ENCODE measurements at regions not wholly inside any gene's neighbourhood (a gene's known extent, or its start where the extent isn't known, plus 50 kb on each side); places are given as distances from the start of the nearest gene placed in this dataset.

DNA sequence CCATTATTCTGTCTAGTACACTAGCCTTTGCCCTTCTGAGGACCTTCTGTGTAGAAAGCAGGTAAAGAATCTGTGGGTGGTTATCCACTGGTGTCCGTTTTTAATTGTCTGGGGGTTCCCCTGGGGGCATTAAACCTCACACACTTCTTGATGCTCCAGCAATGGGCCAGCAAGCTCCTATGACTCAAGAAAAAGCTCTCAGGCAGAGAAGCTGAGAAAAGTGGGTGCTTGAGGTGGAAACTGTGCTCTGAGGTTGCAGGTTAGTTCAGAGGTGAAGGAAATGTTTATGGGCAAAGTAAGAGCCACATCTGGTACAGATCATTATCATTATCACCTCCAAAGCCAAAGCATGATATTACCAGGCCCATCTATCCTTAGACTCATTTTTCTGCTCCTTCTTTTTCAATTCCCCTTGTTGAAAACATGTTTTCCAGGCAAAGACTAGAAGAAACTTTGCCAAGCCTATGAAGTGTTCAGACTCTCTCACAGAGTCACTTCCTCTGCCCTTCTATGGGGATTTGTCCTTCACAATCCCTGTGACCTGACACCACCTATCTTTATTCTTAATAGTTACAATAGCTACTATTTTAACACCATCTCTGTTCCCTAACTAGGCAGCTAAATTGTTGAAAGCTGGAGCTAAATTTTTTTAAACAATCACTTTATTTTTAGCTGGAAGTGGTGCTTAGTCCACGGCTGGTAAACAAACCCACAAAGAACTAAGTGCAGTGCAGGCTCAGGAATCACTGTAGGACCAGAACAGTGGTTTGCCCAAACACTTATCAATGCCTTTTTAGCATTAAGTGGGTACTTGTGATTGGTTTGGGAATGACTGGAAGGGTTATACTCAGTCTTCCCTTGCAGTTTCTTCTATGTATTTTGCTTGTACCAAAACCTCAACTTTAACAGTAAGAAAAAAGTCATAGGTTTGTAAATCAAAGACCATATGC is 512.8 kb upstream of the POU3F3 start:
- TF ChIP-seq, protein P1, sequence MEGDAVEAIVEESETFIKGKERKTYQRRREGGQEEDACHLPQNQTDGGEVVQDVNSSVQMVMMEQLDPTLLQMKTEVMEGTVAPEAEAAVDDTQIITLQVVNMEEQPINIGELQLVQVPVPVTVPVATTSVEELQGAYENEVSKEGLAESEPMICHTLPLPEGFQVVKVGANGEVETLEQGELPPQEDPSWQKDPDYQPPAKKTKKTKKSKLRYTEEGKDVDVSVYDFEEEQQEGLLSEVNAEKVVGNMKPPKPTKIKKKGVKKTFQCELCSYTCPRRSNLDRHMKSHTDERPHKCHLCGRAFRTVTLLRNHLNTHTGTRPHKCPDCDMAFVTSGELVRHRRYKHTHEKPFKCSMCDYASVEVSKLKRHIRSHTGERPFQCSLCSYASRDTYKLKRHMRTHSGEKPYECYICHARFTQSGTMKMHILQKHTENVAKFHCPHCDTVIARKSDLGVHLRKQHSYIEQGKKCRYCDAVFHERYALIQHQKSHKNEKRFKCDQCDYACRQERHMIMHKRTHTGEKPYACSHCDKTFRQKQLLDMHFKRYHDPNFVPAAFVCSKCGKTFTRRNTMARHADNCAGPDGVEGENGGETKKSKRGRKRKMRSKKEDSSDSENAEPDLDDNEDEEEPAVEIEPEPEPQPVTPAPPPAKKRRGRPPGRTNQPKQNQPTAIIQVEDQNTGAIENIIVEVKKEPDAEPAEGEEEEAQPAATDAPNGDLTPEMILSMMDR (IDR thresholded peaks at IDR 0.05; ENCODE audit: insufficient read depth, low read depth, low read length, missing control alignments) = no peak
- no peak overlapping the region for H3K4me3 ChIP-seq (ENCODE audit: low read depth, low read length)
- DNase-seq (ENCODE audit: low read depth) = no peak

DNA sequence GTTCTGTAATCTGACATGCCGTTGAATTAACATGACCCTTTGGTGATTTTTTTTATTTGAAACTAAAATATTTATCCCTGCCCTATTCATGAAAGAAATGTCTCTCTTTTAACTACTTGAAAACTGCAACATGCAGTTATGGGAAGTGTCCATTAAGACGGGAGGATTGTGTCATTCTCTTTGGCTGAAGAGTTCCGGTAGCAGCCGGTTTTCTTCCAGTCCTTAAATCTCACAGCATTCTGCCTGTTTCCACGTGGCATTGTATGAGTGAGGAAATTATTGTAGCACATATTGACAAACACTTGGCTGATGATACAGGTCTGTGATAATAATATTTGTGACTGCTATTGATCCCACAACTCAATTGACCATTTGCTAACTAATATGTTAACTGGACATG is 509.6 kb upstream of the POU3F3 start:
- no peak for DNase-seq (ENCODE audit: low read depth)
- no peak overlapping the region for H3K4me3 ChIP-seq (ENCODE audit: low read depth, low read length)
- TF ChIP-seq, protein P1 (IDR thresholded peaks at IDR 0.05; ENCODE audit: insufficient read depth, low read depth, low read length, missing control alignments) = no peak

GRCh38 chr2:104344985-104345384 is 508.9 kb upstream of the POU3F3 start:
- no peak for DNase-seq (ENCODE audit: low read depth)
- H3K4me3 ChIP-seq (ENCODE audit: low read depth, low read length) = no peak overlapping the region

DNA sequence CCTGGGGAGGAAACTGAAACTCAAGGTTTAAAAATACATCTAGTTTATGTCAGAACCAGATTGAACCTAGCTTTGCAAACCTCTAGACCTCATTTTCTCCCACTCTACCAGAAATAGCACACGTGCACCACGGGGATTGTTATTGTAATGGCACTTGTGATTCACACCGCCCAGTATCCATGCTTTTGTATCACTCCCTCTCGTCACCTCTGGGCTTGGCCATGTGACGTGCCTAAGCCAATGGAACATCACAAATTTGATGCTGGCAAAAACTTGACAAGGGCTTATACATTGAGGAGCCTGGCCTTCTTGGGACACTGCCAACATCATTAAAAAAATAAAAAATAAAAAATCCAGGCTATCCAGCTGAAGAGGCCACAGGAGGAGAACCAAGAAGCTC is 495.8 kb upstream of the POU3F3 start:
- no peak overlapping the region for H3K4me3 ChIP-seq (ENCODE audit: low read depth, low read length)
- TF ChIP-seq, protein P1 (IDR thresholded peaks at IDR 0.05; ENCODE audit: insufficient read depth, low read depth, low read length, missing control alignments) = no peak
- DNase-seq (ENCODE audit: low read depth) = no peak

More at GRCh38 chr2:104344985-104345384, 508.9 kb upstream of the POU3F3 start:
- TF ChIP-seq, protein P1 (IDR thresholded peaks at IDR 0.05; ENCODE audit: insufficient read depth, low read depth, low read length, missing control alignments) = no peak

- TF ChIP-seq, protein P1 (IDR thresholded peaks at IDR 0.05; ENCODE audit: insufficient read depth, low read depth, low read length, missing control alignments) = no peak
- DNase-seq (ENCODE audit: low read depth) = no peak
- H3K4me3 ChIP-seq (ENCODE audit: low read depth, low read length) = no peak overlapping the region
These were observed 492.5 kb upstream of the POU3F3 start for GRCh38 chr2:104361414-104361813.

DNA sequence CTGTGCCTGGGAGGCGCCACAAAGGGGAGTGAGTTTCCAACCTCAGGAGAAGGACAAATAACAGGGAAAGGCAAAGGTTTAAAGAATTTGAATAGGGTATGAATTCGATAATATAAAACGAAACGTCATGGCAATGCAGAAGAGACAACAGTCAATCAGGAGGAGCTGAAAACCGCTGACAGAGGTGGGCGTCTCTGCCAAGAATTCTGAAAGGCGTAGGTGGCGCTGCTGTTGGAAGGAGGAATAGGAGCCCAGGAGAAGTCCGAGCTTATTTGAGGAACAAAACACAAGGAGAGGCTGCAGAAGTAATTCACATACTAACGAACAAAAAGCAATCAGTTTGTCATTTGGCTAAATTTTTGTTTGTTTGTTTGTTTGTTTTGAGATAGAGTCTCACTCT is 485.8 kb upstream of the POU3F3 start:
- TF ChIP-seq, protein P1 (IDR thresholded peaks at IDR 0.05; ENCODE audit: insufficient read depth, low read depth, low read length, missing control alignments) = no peak
- no peak for DNase-seq (ENCODE audit: low read depth)
- no peak overlapping the region for H3K4me3 ChIP-seq (ENCODE audit: low read depth, low read length)
